ENCODE measurements at regions not wholly inside any gene's neighbourhood (a gene's known extent, or its start where the extent isn't known, plus 50 kb on each side); places are given as distances from the start of the nearest gene placed in this dataset.

GRCh38 chr1:217052196-217052595, 329.0 kb upstream of the ESRRG start:
- TF ChIP-seq CTCF (IDR thresholded peaks at IDR 0.05): no peak
- TF ChIP-seq POLR2A (IDR thresholded peaks at IDR 0.05): no peak

Measured in prostate gland (tissue), 2 donors.